K562 (cell line): ENCODE measurements at regions not wholly inside any gene's neighbourhood (a gene's known extent, or its start where the extent isn't known, plus 50 kb on each side); places are given as distances from the start of the nearest gene placed in this dataset.

Source experiments
- ATAC-seq: fragments of 200-7000 bp; cut with Tn5 transposase; 3 replicates; pipeline ENCODE4 v1.9.1; 2020; ENCODE audit warnings: moderate library complexity
- BruUV-seq: library from RNA; stranded (reverse); fragments of 400-500 nt; replicated peaks from 2 replicates; lab custom pipeline; 2021; lab: Mats Ljungman, UMichigan
- CTCF ChIA-PET: fragments of 300-600 bp; formaldehyde crosslinking; extraction: SDS; loops from one replicate; lab custom pipeline; 2021; ENCODE audit warnings: low intra/inter-chr PET ratio; lab: Yijun Ruan, JAX
- POLR2A ChIA-PET: fragments of 300-600, 350-650 bp; sonication (Branson Sonifier 250); formaldehyde crosslinking; extraction: SDS; loops from one replicate; lab custom pipeline; 2021; ENCODE audit warnings: antibody characterized with exemption, inconsistent platforms; lab: Yijun Ruan, JAX
- DNase-seq, 4 experiments: peaks; one replicate each; pipeline versions ENCODE4 v3.0.0 to v3.0.0-alpha.2; 2011 to 2018; ENCODE audit warnings: low spot score in 3 of 4, mixed read lengths in 3 of 4; ENCODE audit errors: extremely low read depth in 1 of 4
- FAIRE-seq: peaks from 2 replicates; lab custom pipeline; 2011; peaks lifted over from hg19 to GRCh38; lab: Jason Lieb, UNC
- H2AFZ ChIP-seq: 2 replicates; pipeline ENCODE4 v1.6.0; 2011; ENCODE audit warnings: low read depth, low read length, control low read depth, inconsistent platforms
- H3K27ac ChIP-seq: fragments of 200-600 bp; 3 replicates; pipeline ENCODE4 v1.8.0; 2011; ENCODE audit warnings: low read depth, mild to moderate bottlenecking, control low read depth, inconsistent platforms, low read length, moderate library complexity, mixed read lengths; ENCODE audit errors: extremely low read depth
- H3K27me3 ChIP-seq, 2 experiments: fragments of 300-600 bp in 1 of 2; 2 replicates in 1 of 2; 3 replicates in 1 of 2; pipeline versions ENCODE4 v1.6.0 to v1.8.0; 2011; ENCODE audit warnings: inconsistent platforms in 2 of 2, low read length in 2 of 2, mild to moderate bottlenecking in 1 of 2, mixed read lengths in 1 of 2, moderate library complexity in 1 of 2; ENCODE audit not compliant: control insufficient read depth in 2 of 2, insufficient read depth in 2 of 2
- H3K36me3 ChIP-seq: fragments of 300-600 bp; 3 replicates; pipeline ENCODE4 v1.8.0; 2011; ENCODE audit warnings: mild to moderate bottlenecking, low read length, inconsistent platforms; ENCODE audit not compliant: control insufficient read depth, insufficient read depth
- H3K4me1 ChIP-seq, 2 experiments: fragments of 200-600 bp in 1 of 2; replicated peaks in 1 of 2; 2 replicates in 1 of 2; 3 replicates in 1 of 2; pipeline versions ENCODE4 v1.5.1 to v1.8.0; 2011; ENCODE audit warnings: inconsistent platforms in 2 of 2, low read length in 2 of 2, mild to moderate bottlenecking in 1 of 2, mixed read lengths in 1 of 2, moderate library complexity in 1 of 2; ENCODE audit not compliant: control insufficient read depth in 2 of 2, insufficient read depth in 2 of 2
- H3K4me2 ChIP-seq: 2 replicates; pipeline ENCODE4 v1.6.1; 2011; ENCODE audit warnings: low read length, control low read depth, inconsistent platforms, mixed read lengths; ENCODE audit not compliant: insufficient read depth
- H3K4me3 ChIP-seq: fragments of 200-600 bp; sonication (generic), shearing (Covaris generic); 2 replicates; pipeline ENCODE4 v1.5.1; 2016; ENCODE audit warnings: control low read depth, inconsistent platforms
- H3K79me2 ChIP-seq: fragments of 200-600 bp; 3 replicates; pipeline ENCODE4 v1.8.0; 2011; ENCODE audit warnings: low read length, inconsistent platforms; ENCODE audit not compliant: control insufficient read depth, insufficient read depth
- H3K9ac ChIP-seq, 2 experiments: 2 replicates each; pipeline versions ENCODE4 v1.6.0 to v1.6.1; 2011; ENCODE audit warnings: low read depth in 2 of 2, low read length in 2 of 2, control low read depth in 1 of 2, inconsistent platforms in 1 of 2, mild to moderate bottlenecking in 1 of 2, mixed read lengths in 1 of 2; ENCODE audit not compliant: insufficient read depth in 1 of 2
- H3K9me1 ChIP-seq: one replicate; pipeline ENCODE4 v1.6.0; 2011; ENCODE audit warnings: inconsistent platforms, mild to moderate bottlenecking, low read length, moderate library complexity; ENCODE audit not compliant: control insufficient read depth, insufficient read depth
- H3K9me3 ChIP-seq: replicated peaks from 2 replicates; pipeline ENCODE4 v1.5.1; 2011; ENCODE audit warnings: low read depth, low read length, inconsistent platforms; ENCODE audit not compliant: control insufficient read depth, insufficient read depth
- H4K20me1 ChIP-seq: replicated peaks from 2 replicates; pipeline ENCODE4 v1.6.1; 2011; ENCODE audit warnings: low read length, inconsistent platforms, mixed read lengths; ENCODE audit not compliant: control insufficient read depth, insufficient read depth
- ARHGAP35 ChIP-seq: fragments of 450-650 bp; IDR thresholded peaks from 2 replicates; pipeline ENCODE4 v1.6.1; 2018; ENCODE audit not compliant: partially characterized antibody
- FOSL1 ChIP-seq: fragments of 200-800 bp; sonication (Bioruptor generic); conservative IDR thresholded peaks from 2 replicates; pipeline ENCODE4 v1.6.1; 2016; ENCODE audit warnings: missing genetic modification characterization, missing compliant biosample characterization
- FOXA1 ChIP-seq: fragments of 450-650 bp; IDR thresholded peaks from 2 replicates; pipeline ENCODE4 v1.6.1; 2016; ENCODE audit warnings: mild to moderate bottlenecking, borderline replicate concordance
- KAT8 ChIP-seq: fragments of 450-650 bp; IDR thresholded peaks from 2 replicates; pipeline ENCODE4 v1.6.1; 2016; ENCODE audit warnings: low read depth, mild to moderate bottlenecking
- KDM2B ChIP-seq: fragments of 250-450 bp; sonication (Bioruptor Pico); IDR thresholded peaks from 2 replicates; pipeline ENCODE4 v1.8.0; 2021; ENCODE audit warnings: mild to moderate bottlenecking, moderate library complexity
- RCOR1 ChIP-seq, 2 experiments: IDR thresholded peaks; 2 replicates each; pipeline ENCODE4 v1.6.1; 2012; ENCODE audit warnings: low read depth in 2 of 2, low read length in 2 of 2, borderline replicate concordance in 1 of 2, improper control_type of control experiment in 1 of 2
- TRIM24 ChIP-seq, 2 experiments: fragments of 450-650 bp; IDR thresholded peaks; 2 replicates each; pipeline ENCODE4 v1.6.1; 2016
- WHSC1 ChIP-seq: IDR thresholded peaks from one replicate; pipeline ENCODE4 v1.6.1; 2012; ENCODE audit warnings: low read length, control low read depth, inconsistent platforms
- ZFP36 ChIP-seq: fragments of 150-350 bp; IDR thresholded peaks from 2 replicates; pipeline ENCODE4 v1.6.1; 2018; ENCODE audit warnings: low read length, low read depth; ENCODE audit not compliant: partially characterized antibody
- WGBS: fragments of 100-300 bp; shearing (Covaris generic); methylation state at CpG from one replicate; pipeline ENCODE4 v1.1.6; 2016; ENCODE audit warnings: low coverage, mixed read lengths; ENCODE audit not compliant: insufficient coverage; ENCODE audit errors: missing lambda C conversion rate; 5-methylcytosine and 5-hydroxymethylcytosine counted together
- in situ Hi-C: fragments of 300-500 bp; cut with MboI; formaldehyde crosslinking; loops from 4 replicates; pipeline ENCODE4 v1.15.0; 2018; ENCODE audit warnings: inconsistent platforms, mixed read lengths
- intact Hi-C: fragments of 100-400 bp; cut with micrococcal nuclease; formaldehyde crosslinking; loops from 2 replicates; pipeline ENCODE4 v1.14.2; 2022
- TF ChIP-seq, protein P1 (sequence below): fragments of 450-650 bp; formaldehyde crosslinking; conservative IDR thresholded peaks from 2 replicates; pipeline ENCODE4 v1.4.0; 2022; ENCODE audit warnings: mild to moderate bottlenecking, missing genetic modification characterization
- TF ChIP-seq, protein P2 (sequence below): fragments of 450-650 bp; IDR thresholded peaks from 2 replicates; pipeline ENCODE4 v1.6.1; 2014; ENCODE audit warnings: low read depth, mild to moderate bottlenecking, moderate library complexity, borderline replicate concordance
- TF ChIP-seq, protein P3 (sequence below), 2 experiments: fragments of 450-650 bp in 1 of 2; sonication (generic) in 1 of 2; formaldehyde crosslinking in 1 of 2; IDR thresholded peaks in 1 of 2; conservative IDR thresholded peaks in 1 of 2; 2 replicates each; pipeline versions ENCODE4 v1.6.1 to v1.8.1; 2016 to 2023; ENCODE audit warnings: mild to moderate bottlenecking in 2 of 2, moderate library complexity in 2 of 2, inconsistent platforms in 1 of 2, missing genetic modification reagents in 1 of 2

DNA sequence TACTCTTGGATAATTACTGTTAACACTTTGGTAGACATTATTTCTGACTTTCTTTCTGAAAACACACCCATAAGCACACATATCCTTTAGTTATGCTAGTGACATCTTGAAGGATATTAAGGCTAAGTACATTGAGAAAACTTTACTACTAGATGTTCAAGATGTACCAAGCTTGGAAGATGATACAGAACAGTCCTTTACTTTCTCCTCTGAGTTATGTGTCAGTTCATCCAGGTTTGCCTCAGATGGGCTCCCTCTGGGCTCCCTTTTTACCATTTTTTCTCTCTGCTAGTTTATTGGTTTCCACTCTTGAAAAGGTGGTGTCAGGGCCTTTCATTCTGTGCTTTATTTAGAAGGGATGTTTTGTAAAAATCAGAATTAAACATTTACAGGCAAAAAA, 172.3 kb downstream of the S1PR1 start:
- no peaks in the 10 kb centered on the region for H3K9me3 ChIP-seq
- H4K20me1 ChIP-seq = no peaks in the 10 kb centered on the region
- FAIRE-seq = no peak
- TF ChIP-seq TRIM24 (IDR thresholded peaks at IDR 0.05) = no peak
- no peak for TF ChIP-seq FOSL1 (tag)
- TF ChIP-seq ARHGAP35 = no peak
- TF ChIP-seq KAT8 = no peak
- intact Hi-C loops = no loop called here
- no peaks in the 10 kb centered on the region for H3K27me3 ChIP-seq
- H2AFZ ChIP-seq = no peak overlapping the region
- no peaks in the 10 kb centered on the region for H3K79me2 ChIP-seq
- ChIA-PET POLR2A (no interaction called here), CTCF (no interaction called here)
- H3K27ac ChIP-seq = no peak overlapping the region
- no peaks in the 10 kb centered on the region for H3K4me1 ChIP-seq
- H3K4me2 ChIP-seq = no peak overlapping the region
- H3K9ac ChIP-seq = no peak overlapping the region
- no peak for ATAC-seq
- no TSS peak for BruUV-seq
- in situ Hi-C loops = no loop called here
- H3K36me3 ChIP-seq = no peaks in the 10 kb centered on the region
- no peaks in the 10 kb centered on the region for H3K9me1 ChIP-seq
- DNase-seq = no peak
- no peak overlapping the region for H3K4me3 ChIP-seq

DNA sequence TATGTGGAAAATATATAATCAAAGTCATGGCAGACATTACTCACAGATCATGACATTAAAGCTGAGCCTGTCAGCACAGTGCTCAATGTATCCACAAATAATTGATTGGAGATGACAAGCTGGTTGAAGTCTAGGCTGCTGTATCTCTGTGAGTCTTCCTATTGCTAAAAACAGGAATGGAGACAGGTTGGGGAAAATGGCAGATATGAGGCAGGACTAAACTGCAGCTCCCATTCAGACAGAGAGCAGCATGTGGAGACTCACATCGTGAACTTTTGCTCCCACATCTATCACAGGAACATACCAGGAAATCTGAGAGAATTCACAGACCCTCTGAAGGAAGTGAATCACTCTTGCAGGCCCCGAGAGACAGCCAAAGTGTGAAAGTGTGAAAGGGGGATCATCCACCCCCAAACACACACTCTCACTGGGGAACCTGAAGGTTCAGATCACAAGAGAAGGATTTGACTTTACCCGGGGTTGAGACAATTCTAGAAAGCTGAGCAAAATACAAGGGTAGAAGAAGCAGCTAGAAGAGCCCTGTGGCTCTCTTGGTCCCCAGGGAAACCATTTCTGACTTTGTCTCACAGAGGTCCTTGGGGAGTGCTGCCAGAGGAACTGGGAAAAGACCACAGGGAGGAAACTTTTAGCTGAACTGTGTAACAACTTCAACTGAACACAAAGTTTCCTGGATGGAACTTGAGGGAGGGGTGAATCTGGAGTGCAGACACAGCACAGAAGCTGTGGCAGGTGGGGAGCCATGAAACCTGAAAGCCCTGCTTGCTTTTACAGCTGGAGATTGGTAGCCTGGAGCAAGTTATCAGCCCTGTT, 173.4 kb downstream of the S1PR1 start:
- in situ Hi-C loops = no loop called here
- Histone ChIP-seq H3K79me2 (no peaks in the 10 kb centered on the region), H3K27ac (no peak overlapping the region), H3K36me3 (no peaks in the 10 kb centered on the region), H3K4me3 (no peak overlapping the region), H3K27me3 (no peaks in the 10 kb centered on the region), H2AFZ (no peak overlapping the region), H3K4me2 (no peak overlapping the region), H3K9me3 (no peaks in the 10 kb centered on the region), H3K9me1 (no peaks in the 10 kb centered on the region), H3K4me1 (no peaks in the 10 kb centered on the region), H3K9ac (no peak overlapping the region), H4K20me1 (no peaks in the 10 kb centered on the region)
- CTCF ChIA-PET = no interaction called here
- POLR2A ChIA-PET = interaction anchor here (0.7 kb wide), 1 partner anchor 87 kb away, joined by 3 read pairs; no protein-coding TSS in a partner anchor
- no peak for DNase-seq
- no peak for FAIRE-seq
- BruUV-seq = no TSS peak
- no peak for ATAC-seq
- WGBS = 0% methylated on average over 3 of the region's 3 CpGs
- intact Hi-C loops = no loop called here
- no peak for TF ChIP-seq KDM2B (CRISPR knock-in tag)
- TF ChIP-seq, protein P1, sequence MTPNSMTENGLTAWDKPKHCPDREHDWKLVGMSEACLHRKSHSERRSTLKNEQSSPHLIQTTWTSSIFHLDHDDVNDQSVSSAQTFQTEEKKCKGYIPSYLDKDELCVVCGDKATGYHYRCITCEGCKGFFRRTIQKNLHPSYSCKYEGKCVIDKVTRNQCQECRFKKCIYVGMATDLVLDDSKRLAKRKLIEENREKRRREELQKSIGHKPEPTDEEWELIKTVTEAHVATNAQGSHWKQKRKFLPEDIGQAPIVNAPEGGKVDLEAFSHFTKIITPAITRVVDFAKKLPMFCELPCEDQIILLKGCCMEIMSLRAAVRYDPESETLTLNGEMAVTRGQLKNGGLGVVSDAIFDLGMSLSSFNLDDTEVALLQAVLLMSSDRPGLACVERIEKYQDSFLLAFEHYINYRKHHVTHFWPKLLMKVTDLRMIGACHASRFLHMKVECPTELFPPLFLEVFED (CRISPR knock-in tag) = no peak
- no peak for TF ChIP-seq ZFP36
- TF ChIP-seq, protein P2, sequence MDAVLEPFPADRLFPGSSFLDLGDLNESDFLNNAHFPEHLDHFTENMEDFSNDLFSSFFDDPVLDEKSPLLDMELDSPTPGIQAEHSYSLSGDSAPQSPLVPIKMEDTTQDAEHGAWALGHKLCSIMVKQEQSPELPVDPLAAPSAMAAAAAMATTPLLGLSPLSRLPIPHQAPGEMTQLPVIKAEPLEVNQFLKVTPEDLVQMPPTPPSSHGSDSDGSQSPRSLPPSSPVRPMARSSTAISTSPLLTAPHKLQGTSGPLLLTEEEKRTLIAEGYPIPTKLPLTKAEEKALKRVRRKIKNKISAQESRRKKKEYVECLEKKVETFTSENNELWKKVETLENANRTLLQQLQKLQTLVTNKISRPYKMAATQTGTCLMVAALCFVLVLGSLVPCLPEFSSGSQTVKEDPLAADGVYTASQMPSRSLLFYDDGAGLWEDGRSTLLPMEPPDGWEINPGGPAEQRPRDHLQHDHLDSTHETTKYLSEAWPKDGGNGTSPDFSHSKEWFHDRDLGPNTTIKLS = no peak
- TF ChIP-seq WHSC1 = no peak
- no peak for TF ChIP-seq FOXA1
- no peak for TF ChIP-seq RCOR1 (IDR thresholded peaks at IDR 0.05; ENCODE audit: borderline replicate concordance in 1 of 2, low read depth in 2 of 2, low read length in 2 of 2)
- TF ChIP-seq, protein P3, sequence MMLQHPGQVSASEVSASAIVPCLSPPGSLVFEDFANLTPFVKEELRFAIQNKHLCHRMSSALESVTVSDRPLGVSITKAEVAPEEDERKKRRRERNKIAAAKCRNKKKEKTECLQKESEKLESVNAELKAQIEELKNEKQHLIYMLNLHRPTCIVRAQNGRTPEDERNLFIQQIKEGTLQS (IDR thresholded peaks at IDR 0.05) = no peak
- TF ChIP-seq, protein P3 (CRISPR knock-in tag; conservative IDR thresholded peaks at IDR 0.05) = no peak
